GM12874 (cell line): ENCODE measurements at regions not wholly inside any gene's neighbourhood (a gene's known extent, or its start where the extent isn't known, plus 50 kb on each side); places are given as distances from the start of the nearest gene placed in this dataset.

ENCODE experiments used
- TF ChIP-seq, protein P1 (sequence below): IDR thresholded peaks from 2 replicates; pipeline ENCODE4 v1.5.1; 2011; ENCODE audit warnings: low read depth, mild to moderate bottlenecking, control low read depth, low read length, moderate library complexity; ENCODE audit not compliant: insufficient read depth

DNA sequence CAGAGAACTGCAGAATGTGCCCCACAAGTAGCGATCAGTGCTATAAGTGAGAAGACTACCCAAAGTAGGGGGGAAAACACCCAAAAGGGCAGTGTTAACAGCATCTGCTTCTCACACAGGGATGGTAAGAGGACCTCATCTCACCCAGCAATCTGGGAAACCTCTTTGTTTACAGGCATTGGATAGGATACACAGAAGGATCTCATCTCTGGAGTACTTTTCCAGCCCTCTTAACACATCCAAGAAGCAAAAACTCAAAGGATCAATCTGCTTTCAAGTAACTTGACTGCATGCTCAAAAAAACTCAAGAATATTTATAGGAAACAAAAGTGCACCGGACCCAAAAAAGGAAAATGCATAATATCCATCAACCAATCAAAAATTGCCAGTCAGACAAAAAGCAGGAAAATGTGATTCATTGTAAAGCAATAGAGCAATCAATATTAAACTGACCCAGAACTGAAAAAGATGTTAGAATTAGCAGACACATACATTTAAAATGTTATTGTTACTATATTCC lies 311.0 kb upstream of the CXADR start:
- TF ChIP-seq, protein P1, sequence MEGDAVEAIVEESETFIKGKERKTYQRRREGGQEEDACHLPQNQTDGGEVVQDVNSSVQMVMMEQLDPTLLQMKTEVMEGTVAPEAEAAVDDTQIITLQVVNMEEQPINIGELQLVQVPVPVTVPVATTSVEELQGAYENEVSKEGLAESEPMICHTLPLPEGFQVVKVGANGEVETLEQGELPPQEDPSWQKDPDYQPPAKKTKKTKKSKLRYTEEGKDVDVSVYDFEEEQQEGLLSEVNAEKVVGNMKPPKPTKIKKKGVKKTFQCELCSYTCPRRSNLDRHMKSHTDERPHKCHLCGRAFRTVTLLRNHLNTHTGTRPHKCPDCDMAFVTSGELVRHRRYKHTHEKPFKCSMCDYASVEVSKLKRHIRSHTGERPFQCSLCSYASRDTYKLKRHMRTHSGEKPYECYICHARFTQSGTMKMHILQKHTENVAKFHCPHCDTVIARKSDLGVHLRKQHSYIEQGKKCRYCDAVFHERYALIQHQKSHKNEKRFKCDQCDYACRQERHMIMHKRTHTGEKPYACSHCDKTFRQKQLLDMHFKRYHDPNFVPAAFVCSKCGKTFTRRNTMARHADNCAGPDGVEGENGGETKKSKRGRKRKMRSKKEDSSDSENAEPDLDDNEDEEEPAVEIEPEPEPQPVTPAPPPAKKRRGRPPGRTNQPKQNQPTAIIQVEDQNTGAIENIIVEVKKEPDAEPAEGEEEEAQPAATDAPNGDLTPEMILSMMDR: no peak

- TF ChIP-seq, protein P1: no peak
These were observed 298.0 kb upstream of the CXADR start for GRCh38 chr21:17214801-17215200.

DNA sequence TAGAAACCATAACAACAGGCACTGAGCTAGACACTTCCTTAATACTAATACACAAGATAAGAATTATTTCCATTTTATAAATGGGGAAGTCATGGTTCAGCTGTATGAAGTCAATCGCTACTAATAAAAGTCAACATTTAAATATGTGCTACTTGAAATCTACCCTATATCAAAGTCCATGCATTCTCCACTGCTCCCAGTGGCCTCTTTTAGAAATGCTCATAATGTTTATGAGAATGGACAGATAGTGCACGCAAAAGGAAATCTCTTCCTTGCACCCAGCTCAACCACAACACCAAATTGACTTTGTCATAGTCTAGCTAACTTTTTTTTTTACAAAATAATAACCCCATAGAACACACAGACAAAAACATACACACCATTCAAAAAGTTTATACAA lies 281.7 kb upstream of the CXADR start:
- TF ChIP-seq, protein P1: no peak

GRCh38 chr21:17231771-17232170 lies 281.1 kb upstream of the CXADR start:
- TF ChIP-seq, protein P1: no peak

DNA sequence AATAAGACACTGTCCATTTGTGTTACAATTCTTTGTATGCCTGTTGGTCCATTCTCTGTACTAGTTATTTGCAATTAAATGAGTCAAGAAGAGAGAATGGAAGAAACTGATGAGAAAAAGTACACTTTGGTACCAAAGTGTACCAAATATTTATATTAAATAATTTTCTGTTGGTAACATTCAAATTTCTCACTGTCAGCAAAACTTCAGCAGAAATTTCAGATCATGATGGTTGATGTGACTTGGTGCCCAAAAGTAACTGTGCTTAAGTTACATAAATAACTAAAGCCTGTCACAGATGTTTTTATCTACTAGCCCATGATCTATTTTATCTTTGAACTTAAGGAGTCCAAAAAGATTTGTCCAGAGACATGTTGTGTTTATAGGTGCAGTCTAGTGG lies 274.4 kb upstream of the CXADR start:
- TF ChIP-seq, protein P1: no peak

DNA sequence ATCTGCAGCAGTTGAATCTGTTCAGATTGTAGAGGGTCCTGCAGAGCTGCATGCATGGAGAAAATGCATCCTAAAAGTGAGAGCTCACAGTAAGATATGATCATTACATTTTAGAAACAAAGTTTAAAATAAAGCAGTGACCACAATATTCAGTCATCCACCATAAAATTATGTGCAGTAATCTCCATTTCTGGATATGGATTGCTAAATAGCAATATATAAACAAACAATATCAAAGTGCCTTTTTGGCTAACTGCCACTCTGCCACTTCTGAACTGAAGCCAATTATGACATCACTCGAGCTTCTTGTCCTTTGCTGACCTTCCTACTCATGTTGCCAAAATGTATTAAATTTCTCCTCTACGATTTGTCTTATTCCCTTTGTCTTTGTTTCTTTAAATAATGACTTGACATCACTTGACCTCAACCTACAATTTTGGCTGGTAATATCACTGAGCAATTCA lies 262.0 kb upstream of the CXADR start:
- TF ChIP-seq, protein P1: no peak

DNA sequence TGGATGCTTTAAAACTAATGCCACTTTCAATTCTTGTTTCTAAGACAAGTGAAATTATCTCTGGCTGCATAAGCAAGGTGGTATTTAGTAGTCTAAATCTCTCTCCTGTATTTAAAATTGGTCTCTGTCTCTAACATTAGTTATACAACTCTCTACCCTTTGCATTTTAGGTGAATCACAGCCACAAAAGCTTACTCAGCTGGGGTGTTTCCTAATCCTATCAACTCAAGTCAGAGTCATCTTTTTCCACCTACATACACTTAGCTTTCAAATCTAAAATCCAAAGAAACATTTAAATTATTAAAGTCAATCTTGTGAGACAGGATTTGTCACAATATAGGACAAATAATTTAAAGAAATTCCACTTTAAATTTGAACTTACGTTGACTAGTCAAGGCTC lies 255.1 kb upstream of the CXADR start:
- TF ChIP-seq, protein P1: no peak
